ENCODE measurements at regions not wholly inside any gene's neighbourhood (a gene's known extent, or its start where the extent isn't known, plus 50 kb on each side); places are given as distances from the start of the nearest gene placed in this dataset.
"Not testable (repeated sequence)": the region's sequence is repeated elsewhere in the genome, so short reads cannot be mapped to it uniquely, and the experiment has no call there.

GRCh38 chr1:65593516-65593915 lies 173.0 kb downstream of the LEPR start:
- no peak for DNase-seq

DNA sequence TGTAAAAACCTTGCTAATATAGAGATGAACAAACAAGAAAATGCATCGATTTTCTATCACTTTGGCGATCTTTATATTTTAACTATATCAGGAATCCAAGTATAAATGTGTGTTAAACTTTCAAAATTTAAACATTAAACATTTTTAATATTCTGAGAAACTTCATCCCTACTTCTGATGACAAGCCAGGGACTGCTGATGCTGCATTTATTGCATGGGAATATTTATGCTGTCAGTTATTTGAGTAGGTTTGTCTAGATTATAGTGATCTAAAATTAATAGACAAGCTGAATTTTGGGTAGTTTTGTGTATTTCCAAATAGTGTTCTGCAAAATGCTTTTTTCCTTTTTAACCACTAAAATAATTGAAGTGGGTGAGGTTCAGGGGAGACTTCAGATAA lies 175.3 kb downstream of the LEPR start:
- DNase-seq, result no peak

DNA sequence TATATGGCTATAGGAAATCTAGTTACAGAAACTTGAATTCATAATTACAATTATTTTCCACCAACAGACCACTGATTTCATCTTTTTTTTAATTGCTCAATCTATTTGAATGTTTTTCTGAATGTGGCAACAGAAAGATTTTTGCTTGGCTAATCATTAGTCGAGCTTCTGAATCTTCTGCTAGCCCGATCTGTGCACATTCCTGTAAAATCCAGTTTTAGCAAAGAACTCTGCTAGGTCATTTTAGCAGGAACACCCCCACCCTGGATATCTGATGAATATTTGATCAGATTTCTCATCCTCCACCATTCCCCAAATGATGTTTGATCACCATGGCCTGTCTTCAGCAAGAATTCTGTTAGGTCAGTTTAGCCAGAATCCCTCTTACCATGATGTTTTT lies 176.3 kb downstream of the LEPR start:
- no peak for DNase-seq

DNA sequence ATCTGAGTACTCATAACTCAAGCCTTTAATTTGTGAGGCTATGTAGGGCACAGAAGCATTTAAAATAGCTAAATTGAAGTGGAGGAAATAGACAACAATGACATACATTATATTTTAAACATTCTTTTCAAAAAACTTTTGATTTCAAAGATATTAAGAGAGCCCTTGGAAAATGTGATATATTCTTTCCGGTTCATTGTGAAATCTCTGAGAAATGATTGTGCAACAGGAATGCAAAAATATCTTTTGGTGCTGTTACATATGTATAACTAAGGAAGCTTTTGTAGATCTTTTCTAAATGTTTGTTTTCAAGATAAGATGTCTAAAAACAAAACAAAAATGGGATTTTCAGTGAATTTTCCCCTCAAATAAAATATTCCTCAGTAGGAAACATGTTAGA lies 185.2 kb downstream of the LEPR start:
- no peak for DNase-seq

DNA sequence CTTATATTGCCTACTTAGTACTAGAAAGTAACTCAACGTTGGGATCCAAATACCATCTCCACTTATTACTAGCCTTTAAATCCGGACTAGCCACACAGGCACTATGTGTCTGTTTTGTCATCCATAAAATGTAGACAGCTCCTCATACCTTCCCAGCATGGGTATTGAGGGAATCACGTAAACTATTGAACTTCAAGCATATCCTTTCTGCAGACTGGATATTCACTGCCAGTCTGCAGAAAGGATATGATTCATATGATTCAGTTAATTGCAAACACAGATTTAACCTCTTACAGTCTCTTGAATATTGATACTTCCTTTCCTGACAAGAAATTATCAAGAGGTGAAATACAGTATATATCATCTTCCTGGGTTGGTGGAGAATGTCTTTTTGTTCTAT lies 186.0 kb downstream of the LEPR start:
- DNase-seq, result no peak

- no peak for DNase-seq
Measured at GRCh38 chr1:65613884-65614283, 178.8 kb upstream of the PDE4B start.

GRCh38 chr1:65615859-65616258 lies 176.8 kb upstream of the PDE4B start:
- no peak for DNase-seq

DNA sequence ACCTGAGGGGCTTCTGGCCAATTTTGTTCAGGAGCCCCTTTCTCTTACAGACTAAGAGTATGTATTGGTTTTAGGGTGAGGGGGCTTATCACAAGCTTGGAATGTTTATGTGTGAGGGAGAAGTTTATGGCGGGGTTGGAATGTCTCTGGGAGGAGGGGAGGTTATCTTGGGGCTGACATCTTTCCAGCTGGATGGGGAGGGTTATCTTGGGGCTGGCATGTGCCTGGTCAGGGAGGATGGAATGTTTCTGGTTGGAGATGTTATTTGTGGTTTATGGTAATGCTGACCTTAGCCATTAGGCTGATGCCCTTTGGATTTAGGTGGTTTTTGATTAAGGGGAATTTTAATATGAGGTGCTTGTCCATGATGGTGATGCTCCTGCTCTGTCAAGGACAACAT lies 171.0 kb upstream of the PDE4B start:
- not testable (repeated sequence) for DNase-seq

DNA sequence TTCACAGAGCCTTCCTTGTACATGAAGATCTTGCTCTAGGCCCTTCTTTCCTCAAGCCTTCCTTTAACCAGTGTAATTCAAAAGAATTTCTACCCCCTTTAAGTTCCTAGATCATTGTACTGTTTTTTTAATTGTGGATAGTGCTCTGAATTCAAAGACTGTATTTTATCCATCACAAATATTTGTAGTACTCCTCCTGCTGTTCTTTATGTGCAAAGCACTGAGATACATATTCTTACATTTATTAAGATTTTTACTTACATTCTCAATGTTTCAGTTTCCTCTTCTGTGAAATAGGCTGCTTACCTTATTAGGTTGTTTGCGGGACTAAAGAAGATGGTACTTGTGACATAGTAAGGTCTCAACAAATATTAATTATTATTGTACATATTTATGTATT lies 168.8 kb upstream of the PDE4B start:
- DNase-seq, result no peak

GRCh38 chr1:65625528-65625927 lies 167.2 kb upstream of the PDE4B start:
- DNase-seq, result no peak

DNA sequence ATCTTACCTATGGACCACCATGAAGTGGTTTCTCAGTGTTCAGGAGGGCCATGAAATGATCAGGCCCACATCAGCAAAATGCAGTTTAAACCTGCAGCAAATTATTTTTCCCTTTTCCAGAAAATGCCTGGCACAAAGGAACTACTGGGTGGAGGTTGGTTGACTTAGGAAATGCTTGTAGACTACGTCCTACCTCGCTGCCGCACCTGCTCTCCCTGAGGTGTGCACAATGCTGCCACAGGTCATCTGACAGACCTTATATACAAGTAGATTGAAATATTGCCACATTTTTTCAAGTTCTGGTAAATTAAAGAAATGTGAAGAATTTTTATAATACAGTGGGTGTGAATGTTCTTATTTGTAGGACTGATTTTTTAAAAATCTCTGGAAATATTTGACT lies 166.7 kb upstream of the PDE4B start:
- no peak for DNase-seq

DNA sequence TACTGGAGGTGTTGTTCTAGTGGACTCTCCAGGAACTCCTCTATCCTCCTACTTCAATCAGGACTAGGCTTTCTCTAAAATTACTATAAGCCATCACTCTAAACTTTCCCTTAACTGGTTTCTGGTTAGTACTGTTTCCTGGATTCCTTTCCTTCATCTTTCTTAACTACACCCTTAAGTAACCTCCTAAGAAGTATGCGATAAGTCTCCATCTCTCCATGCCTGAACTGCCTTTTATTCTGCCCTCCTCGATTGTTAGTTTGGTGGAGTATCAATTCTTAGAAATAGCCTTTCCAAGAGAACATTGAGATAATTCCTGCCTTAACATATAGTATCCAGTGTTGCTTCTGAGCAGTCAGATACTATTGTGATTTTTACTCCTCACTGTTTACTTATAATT lies 162.9 kb upstream of the PDE4B start:
- DNase-seq, result no peak

- DNase-seq, result no peak
Measured at GRCh38 chr1:65630855-65631254, 161.8 kb upstream of the PDE4B start.

- DNase-seq, result no peak
Measured at GRCh38 chr1:65632235-65632634, 160.5 kb upstream of the PDE4B start.

DNA sequence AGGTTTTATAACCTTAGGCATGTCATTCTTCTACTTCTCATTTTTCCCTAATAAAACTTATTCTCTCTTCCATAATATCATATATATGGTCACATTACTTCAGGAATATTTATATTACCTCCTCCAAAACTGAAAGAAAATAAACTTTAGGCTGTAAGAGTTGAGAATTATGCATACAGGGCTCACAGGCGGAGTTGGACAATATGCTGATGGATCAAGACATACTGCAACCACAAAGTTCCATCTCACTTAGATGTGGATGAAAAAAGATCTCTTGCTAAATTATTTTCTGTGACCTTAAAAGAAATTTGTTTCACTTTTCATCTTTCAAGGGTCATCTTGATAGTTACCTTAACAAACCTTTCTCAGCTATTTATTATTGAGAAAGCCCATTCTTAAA lies 152.6 kb upstream of the PDE4B start:
- no peak for DNase-seq

DNA sequence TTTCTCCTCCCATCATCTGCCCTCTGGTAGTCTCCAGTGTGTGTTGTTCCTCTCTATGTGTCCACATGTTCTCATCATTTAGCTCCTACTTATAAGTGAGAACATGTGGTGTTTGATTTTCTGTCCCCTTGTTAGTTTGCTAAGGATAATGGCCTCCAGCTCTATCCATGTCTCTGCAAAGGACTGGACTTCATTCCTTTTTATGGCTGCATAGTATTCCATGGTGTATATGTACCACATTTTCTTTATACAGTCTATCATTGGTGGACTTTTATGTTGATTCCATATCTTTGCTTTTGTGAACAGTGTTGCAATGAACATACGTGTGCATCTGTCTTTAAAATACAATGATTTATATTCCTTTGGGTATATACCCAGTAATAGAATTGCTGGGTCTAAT lies 143.5 kb upstream of the PDE4B start:
- DNase-seq, result not testable (repeated sequence)

- no peak for DNase-seq
Measured at GRCh38 chr1:65650682-65651081, 142.0 kb upstream of the PDE4B start.

DNA sequence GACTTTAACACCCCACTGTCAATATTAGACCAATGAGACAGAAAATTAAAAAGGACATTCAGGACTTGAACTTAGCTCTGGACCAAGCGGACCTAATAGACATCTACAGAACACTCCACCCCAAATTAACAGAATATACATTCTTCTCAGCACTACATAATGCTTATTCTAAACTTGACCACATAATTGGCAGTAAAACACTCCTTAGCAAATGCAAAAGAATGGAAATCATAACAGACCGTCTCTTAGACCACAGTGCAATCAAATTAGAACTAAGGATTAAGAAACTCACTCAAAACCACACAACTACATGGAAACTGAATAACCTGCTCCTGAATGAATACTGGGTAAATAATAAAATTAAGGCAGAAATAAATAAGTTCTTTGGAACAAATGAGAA lies 138.2 kb upstream of the PDE4B start:
- not testable (repeated sequence) for DNase-seq

- DNase-seq, result not testable (repeated sequence)
Measured at GRCh38 chr1:65657609-65658008, 135.1 kb upstream of the PDE4B start.

DNA sequence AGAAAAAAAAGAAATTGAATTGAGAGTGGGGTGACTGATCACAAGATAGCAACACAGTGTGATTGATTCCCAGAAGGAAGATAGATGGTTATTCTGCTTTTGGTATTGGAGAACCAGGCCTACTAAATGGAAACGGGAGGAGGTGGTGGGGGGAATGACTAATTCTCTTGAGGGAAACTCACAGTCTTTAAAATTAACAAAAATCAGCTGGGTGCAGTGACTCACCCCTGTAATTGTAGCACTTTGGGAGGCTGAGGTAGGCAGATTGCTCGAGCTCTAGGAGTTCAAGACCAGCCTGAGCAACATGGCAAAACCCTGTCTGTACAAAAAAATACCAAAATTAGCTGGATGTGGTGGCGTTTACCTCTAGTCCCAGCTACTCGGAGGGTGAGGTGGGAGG lies 134.6 kb upstream of the PDE4B start:
- no peak for DNase-seq

- no peak for DNase-seq
Measured at GRCh38 chr1:65668368-65668767, 124.3 kb upstream of the PDE4B start.

DNA sequence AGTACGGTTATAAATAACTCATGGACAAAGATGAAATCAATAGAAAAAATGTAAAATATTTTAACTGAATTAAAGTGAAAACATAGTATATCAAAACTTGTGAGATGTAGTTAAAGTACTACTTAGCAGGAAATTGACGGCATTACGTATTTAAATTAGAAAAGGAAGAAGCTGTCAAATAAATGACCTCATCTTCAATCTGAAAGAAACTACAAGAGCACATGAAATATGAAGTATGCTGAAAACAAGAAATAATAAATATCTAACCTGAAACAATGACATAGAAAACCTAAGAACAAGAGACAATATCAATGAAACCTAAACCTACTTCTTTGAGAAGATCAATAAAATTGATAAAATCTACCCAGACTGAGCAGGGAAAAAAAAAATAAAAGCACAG lies 122.2 kb upstream of the PDE4B start:
- DNase-seq, result no peak

- DNase-seq, result no peak
Measured at GRCh38 chr1:65674522-65674921, 118.2 kb upstream of the PDE4B start.

DNA sequence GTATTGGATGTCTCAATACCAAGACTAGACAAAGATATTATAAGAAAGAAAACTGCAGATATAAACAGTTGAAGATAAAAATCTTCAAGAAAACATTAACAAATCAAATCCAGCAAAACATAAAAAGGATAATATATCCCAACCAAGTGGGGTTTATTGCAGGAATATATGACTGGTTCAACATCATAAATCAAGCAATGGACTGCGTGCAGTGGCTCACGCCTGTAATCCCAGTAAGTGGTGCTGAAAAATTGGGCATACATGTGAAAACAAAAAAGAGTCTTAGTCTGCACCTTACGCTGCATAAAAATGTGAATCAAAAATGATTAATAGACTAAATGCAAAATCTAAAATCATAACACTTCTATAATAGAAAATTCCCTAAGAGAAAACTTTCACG lies 112.9 kb upstream of the PDE4B start:
- no peak for DNase-seq

- DNase-seq, result no peak
Measured at GRCh38 chr1:65681096-65681495, 111.6 kb upstream of the PDE4B start.

Data from activated naive CD4-positive, alpha-beta T cell (primary cell).